NCI-H82 treated with DMSO at 0.1 percent for 48 hours (cell line): ENCODE measurements at regions not wholly inside any gene's neighbourhood (a gene's known extent, or its start where the extent isn't known, plus 50 kb on each side); places are given as distances from the start of the nearest gene placed in this dataset.

Source experiments
- DNase-seq: peaks from one replicate; lab custom pipeline; 2025; ENCODE audit not compliant: unreplicated experiment; lab: John Stamatoyannopoulos, UW

- no peak for DNase-seq
Observed at GRCh38 chr15:69880571-69881301, 217.0 kb downstream of the TLE3 start.

- DNase-seq = no peak
Observed at GRCh38 chr15:69881302-69881670, 216.4 kb downstream of the TLE3 start.

GRCh38 chr15:69881766-69882165 lies 216.0 kb downstream of the TLE3 start:
- DNase-seq = no peak

GRCh38 chr15:69883306-69883705 lies 214.4 kb downstream of the TLE3 start:
- DNase-seq = no peak

- DNase-seq = no peak
Observed at GRCh38 chr15:69885173-69885955, 212.4 kb downstream of the TLE3 start.

- peak; percentile 21 for DNase-seq
Observed at GRCh38 chr15:69887009-69887408, 210.7 kb downstream of the TLE3 start.

GRCh38 chr15:69887553-69887952 lies 210.2 kb downstream of the TLE3 start:
- no peak for DNase-seq

GRCh38 chr15:69888406-69888805 lies 209.3 kb downstream of the TLE3 start:
- no peak for DNase-seq

- no peak for DNase-seq
Observed at GRCh38 chr15:69891070-69891536, 206.6 kb downstream of the TLE3 start.

GRCh38 chr15:69891606-69892005 lies 206.1 kb downstream of the TLE3 start:
- no peak for DNase-seq

- DNase-seq = no peak
Observed at GRCh38 chr15:69892351-69892750, 205.4 kb downstream of the TLE3 start.

GRCh38 chr15:69893086-69893485 lies 204.6 kb downstream of the TLE3 start:
- no peak for DNase-seq

- no peak for DNase-seq
Observed at GRCh38 chr15:69893863-69894262, 203.9 kb downstream of the TLE3 start.

- no peak for DNase-seq
Observed at GRCh38 chr15:69895202-69895601, 202.5 kb downstream of the TLE3 start.

GRCh38 chr15:69896606-69897005 lies 201.1 kb downstream of the TLE3 start:
- no peak for DNase-seq

- DNase-seq = no peak
Observed at GRCh38 chr15:69897061-69897460, 200.7 kb downstream of the TLE3 start.

- DNase-seq = no peak
Observed at GRCh38 chr15:69897471-69898237, 200.1 kb downstream of the TLE3 start.

GRCh38 chr15:69898243-69898642 lies 199.5 kb downstream of the TLE3 start:
- no peak for DNase-seq

- no peak for DNase-seq
Observed at GRCh38 chr15:69902414-69903062, 195.2 kb downstream of the TLE3 start.

- DNase-seq = no peak
Observed at GRCh38 chr15:69903470-69904469, 193.9 kb downstream of the TLE3 start.
